ENCODE measurements at regions not wholly inside any gene's neighbourhood (a gene's known extent, or its start where the extent isn't known, plus 50 kb on each side); places are given as distances from the start of the nearest gene placed in this dataset.

- no peak for DNase-seq
These were observed 423.0 kb upstream of the TPM1 start for GRCh38 chr15:62619526-62619925.

- DNase-seq, result no peak
These were observed 419.8 kb upstream of the TPM1 start for GRCh38 chr15:62622775-62623174.

DNA sequence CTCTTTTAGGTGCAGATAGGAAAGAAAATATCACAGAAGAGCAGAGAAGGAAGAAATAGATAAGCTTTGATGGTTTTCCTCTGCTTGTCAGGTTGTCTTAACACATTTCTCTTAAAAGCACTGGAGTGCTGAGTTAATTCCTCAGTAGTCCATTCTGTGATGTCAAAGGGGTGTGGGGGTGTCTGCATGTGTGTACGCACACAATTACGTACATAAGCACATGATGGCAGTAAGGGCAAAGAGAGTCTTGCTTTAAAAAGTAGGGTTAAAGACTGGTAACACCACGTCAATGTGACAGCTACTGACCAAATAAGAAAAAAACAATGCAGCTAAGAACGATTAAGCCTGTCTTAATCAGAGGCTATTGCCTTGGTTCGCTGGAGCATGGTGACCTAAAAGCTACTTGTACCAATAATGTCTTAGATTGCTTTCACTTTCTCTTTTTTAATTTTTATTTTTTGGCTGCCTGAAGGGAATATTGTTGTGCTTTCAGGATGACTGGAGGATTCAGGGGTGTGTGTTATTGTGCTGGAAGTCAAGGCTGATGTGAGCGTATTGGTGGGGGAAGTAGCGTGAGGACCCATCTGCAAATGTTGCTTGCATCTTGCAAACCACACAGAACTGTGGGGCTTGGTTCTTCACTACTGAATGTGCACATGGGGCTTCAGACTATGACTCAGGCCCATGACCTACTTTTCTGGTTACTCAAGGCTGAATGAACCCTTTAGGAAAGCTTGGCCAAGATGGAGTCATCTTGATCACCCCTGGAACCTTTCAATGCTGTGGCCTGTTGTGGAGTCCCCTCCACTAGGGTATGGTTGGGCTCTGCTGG lies 417.8 kb upstream of the TPM1 start:
- DNase-seq, result no peak

DNA sequence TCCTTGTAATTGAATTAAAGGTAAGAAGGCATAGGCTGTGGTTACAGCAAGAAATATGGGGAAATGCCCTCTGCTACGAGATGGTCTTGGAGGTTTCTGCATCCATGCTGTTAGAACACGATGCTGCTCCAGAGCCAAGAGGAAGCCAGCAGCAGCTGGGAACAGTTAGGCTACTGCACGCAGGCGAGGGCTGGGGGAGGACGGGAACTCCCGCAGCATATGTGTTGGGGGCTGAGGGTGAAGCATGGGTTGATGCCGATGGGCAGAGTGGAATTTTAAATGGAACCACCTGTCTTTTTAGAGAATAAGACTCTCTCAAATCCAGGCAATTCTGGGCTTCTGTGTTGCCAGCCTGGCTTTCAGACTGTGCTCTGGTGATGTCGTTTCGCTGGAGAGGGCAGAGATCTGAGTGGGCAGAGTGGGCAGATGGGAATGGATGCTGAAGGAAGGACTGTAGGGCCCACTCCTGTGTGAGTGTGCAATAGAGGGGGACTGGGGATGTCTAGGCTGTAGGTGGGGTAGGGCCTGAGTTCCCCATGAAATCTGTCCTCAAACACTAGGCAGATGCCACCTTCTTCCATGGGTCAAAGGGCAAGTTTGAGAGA lies 417.0 kb upstream of the TPM1 start:
- no peak for DNase-seq

- no peak for DNase-seq
These were observed 415.6 kb upstream of the TPM1 start for GRCh38 chr15:62626903-62627302.

DNA sequence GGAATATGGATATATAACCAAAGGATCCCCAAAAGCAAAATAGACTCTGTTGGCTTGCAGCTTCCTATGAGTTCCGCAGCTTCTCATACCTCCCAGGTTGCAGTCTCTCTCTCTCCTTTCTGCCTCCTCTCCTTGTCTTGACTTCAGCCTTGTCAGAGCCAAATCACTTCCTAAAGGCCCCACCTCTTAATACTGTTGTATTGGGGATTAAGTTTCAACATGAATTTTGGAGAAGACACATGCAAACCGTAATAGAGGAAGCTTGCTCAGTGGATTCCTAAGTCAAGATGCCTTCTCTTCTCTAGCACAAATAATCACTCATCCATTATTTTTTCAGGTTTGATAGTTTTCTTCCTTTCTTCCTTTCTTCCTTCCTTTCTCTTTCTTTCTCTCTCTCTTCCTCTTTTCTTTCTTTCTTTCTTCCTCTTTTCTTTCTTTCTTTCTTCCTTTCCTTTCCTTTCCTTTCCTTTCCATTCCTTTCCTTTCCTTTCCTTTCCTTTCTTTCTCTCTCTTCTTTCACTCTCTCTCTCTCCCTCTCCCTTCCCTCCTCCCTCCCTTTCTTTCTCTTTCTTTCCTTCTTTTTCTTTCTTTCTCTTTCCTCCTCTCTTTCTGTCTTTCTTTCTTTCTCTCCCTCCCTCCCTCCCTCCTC lies 411.3 kb upstream of the TPM1 start:
- DNase-seq, result no peak

GRCh38 chr15:62636823-62637573 lies 405.5 kb upstream of the TPM1 start:
- no peak for DNase-seq

DNA sequence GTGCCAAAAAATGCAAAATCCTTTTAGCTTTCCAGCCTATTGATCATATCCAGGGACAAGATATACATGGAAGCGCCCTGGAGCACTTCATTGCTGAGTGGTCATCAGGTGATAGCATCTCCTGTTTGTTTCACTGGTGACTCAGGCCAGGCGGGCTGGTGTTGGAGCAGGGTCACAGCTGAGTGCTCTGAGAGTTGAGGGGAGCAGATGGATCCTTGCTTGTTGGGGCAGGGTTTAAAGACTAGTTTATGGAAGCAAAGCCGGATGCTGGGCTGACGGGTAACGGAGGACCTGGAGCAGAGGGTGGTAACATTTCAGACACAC lies 405.0 kb upstream of the TPM1 start:
- DNase-seq, result no peak

- no peak for DNase-seq
These were observed 404.5 kb upstream of the TPM1 start for GRCh38 chr15:62637950-62638619.

DNA sequence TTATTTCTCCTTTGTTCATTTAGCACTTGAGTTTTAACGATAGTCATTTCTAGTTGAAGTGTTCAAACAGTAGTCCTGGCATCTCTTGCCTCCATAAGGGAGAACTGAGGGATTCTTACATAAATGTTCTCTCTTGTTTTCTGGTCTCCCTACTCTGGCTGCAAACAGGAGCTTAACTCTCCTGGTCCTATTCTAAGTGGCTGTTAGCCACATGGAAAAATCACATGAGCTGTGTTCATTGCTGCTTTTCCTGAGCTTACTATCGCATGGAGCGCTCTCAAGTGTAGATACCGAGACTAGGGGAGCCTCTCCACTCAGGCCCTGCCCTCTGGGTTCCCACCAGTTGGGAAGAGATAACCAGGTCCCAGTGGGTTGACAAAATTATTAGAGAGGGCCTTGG lies 403.1 kb upstream of the TPM1 start:
- DNase-seq, result no peak

- DNase-seq, result no peak
These were observed 402.5 kb upstream of the TPM1 start for GRCh38 chr15:62639906-62640605.

- no peak for DNase-seq
These were observed 400.7 kb upstream of the TPM1 start for GRCh38 chr15:62641825-62642224.

- DNase-seq, result no peak
These were observed 399.0 kb upstream of the TPM1 start for GRCh38 chr15:62643572-62643971.

- no peak for DNase-seq
These were observed 398.2 kb upstream of the TPM1 start for GRCh38 chr15:62644216-62644888.

GRCh38 chr15:62644889-62645742 lies 397.4 kb upstream of the TPM1 start:
- DNase-seq, result no peak

GRCh38 chr15:62647202-62647842 lies 395.2 kb upstream of the TPM1 start:
- no peak for DNase-seq

GRCh38 chr15:62647843-62648505 lies 394.6 kb upstream of the TPM1 start:
- DNase-seq, result no peak

GRCh38 chr15:62648954-62649353 lies 393.6 kb upstream of the TPM1 start:
- DNase-seq, result no peak

- DNase-seq, result no peak
These were observed 392.6 kb upstream of the TPM1 start for GRCh38 chr15:62649793-62650420.

Measured in SHP77 treated with DMSO at 0.1 percent for 48 hours (cell line).